Mesendoderm (in vitro differentiated cells): ENCODE measurements at regions not wholly inside any gene's neighbourhood (a gene's known extent, or its start where the extent isn't known, plus 50 kb on each side); places are given as distances from the start of the nearest gene placed in this dataset.

Experiments
- DNase-seq: peaks from one replicate; pipeline ENCODE4 v3.0.0; 2013
- H2AK5ac ChIP-seq: 2 replicates; pipeline ENCODE4 v1.6.1; 2013; ENCODE audit warnings: low read length, inconsistent platforms
- H2BK120ac ChIP-seq: 2 replicates; pipeline ENCODE4 v1.6.1; 2013; ENCODE audit warnings: low read depth, mild to moderate bottlenecking, low read length, moderate library complexity, mixed read lengths
- H2BK15ac ChIP-seq: replicated peaks from 2 replicates; pipeline ENCODE4 v1.6.1; 2013; ENCODE audit warnings: low read depth, mild to moderate bottlenecking, moderate library complexity
- H2BK5ac ChIP-seq: 2 replicates; pipeline ENCODE4 v1.6.1; 2013; ENCODE audit warnings: low read length, inconsistent platforms
- H3K18ac ChIP-seq: 2 replicates; pipeline ENCODE4 v1.6.1; 2013; ENCODE audit warnings: mild to moderate bottlenecking, low read length, mixed read lengths
- H3K23ac ChIP-seq: one replicate; pipeline ENCODE4 v1.6.1; 2013; ENCODE audit warnings: low read length
- H3K27ac ChIP-seq: 2 replicates; pipeline ENCODE4 v1.5.1; 2013; ENCODE audit warnings: low read depth, mild to moderate bottlenecking, inconsistent platforms, low read length, moderate library complexity
- H3K27me3 ChIP-seq: 2 replicates; pipeline ENCODE4 v1.6.1; 2013; ENCODE audit warnings: low read length, control low read depth, mild to moderate bottlenecking, inconsistent platforms; ENCODE audit not compliant: insufficient read depth, poor library complexity
- H3K36me3 ChIP-seq: 2 replicates; pipeline ENCODE4 v1.6.1; 2013; ENCODE audit warnings: low read length, inconsistent platforms; ENCODE audit not compliant: control insufficient read depth, insufficient read depth
- H3K4ac ChIP-seq: one replicate; pipeline ENCODE4 v1.6.1; 2013; ENCODE audit warnings: low read depth, mild to moderate bottlenecking, low read length, moderate library complexity
- H3K4me1 ChIP-seq: 2 replicates; pipeline ENCODE4 v1.6.1; 2013; ENCODE audit warnings: low read depth, low read length, inconsistent platforms; ENCODE audit not compliant: control insufficient read depth
- H3K4me2 ChIP-seq: 2 replicates; pipeline ENCODE4 v1.6.1; 2013; ENCODE audit warnings: low read length
- H3K4me3 ChIP-seq: 2 replicates; pipeline ENCODE4 v1.5.1; 2013; ENCODE audit warnings: mild to moderate bottlenecking, low read length
- H3K56ac ChIP-seq: one replicate; pipeline ENCODE4 v1.6.1; 2013; ENCODE audit warnings: low read length
- H3K79me1 ChIP-seq: 2 replicates; pipeline ENCODE4 v1.6.1; 2013; ENCODE audit warnings: low read length, inconsistent platforms
- H3K79me2 ChIP-seq: 2 replicates; pipeline ENCODE4 v1.6.1; 2013; ENCODE audit warnings: mild to moderate bottlenecking, low read length; ENCODE audit not compliant: control insufficient read depth, insufficient read depth
- H3K9ac ChIP-seq: 2 replicates; pipeline ENCODE4 v1.6.1; 2013; ENCODE audit warnings: low read length, inconsistent platforms
- H4K5ac ChIP-seq: one replicate; pipeline ENCODE4 v1.6.1; 2013; ENCODE audit warnings: low read length
- H4K8ac ChIP-seq: one replicate; pipeline ENCODE4 v1.6.1; 2013; ENCODE audit warnings: low read depth, mild to moderate bottlenecking, control low read depth, low read length, moderate library complexity
- WGBS: extraction: QIAGEN DNeasy Blood & Tissue Kit; methylation state at CpG from one replicate; pipeline ENCODE4 v1.1.7; 2013; ENCODE audit warnings: low lambda C conversion rate, missing lambda C conversion rate; ENCODE audit not compliant: insufficient coverage; ENCODE audit errors: extremely low coverage; 5-methylcytosine and 5-hydroxymethylcytosine counted together

DNA sequence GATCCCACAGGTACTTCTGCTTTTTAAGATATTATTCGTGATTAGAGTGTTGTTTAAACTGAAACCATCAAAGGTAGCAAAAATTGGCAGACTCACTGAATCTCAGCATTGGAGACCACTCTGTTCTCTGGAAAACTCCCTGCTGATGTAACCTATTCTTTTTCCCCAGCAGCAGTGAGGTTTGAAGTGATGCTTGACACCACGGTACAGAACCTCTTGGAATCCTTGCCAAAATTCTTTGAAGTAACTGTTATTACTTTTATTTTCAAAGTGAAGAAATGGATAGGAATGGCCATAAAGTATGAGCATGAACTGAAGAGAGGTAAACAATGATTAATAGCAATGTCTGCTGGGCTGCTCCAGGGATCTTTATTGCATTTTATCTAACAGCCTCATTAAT, 66.4 kb upstream of the KL start:
- H3K4ac ChIP-seq, result no peak overlapping the region
- H3K9ac ChIP-seq, result no peak overlapping the region
- H3K23ac ChIP-seq, result no peak overlapping the region
- H3K18ac ChIP-seq, result no peak overlapping the region
- no peak overlapping the region for H2AK5ac ChIP-seq
- no peaks in the 10 kb centered on the region for H3K79me2 ChIP-seq
- H2BK15ac ChIP-seq, result no peak overlapping the region
- no peaks in the 10 kb centered on the region for H3K27me3 ChIP-seq
- H3K4me2 ChIP-seq, result no peak overlapping the region
- H3K56ac ChIP-seq, result no peak overlapping the region
- H4K5ac ChIP-seq, result no peak overlapping the region
- no CpG with 5 or more reads among the region's 2 CpGs for WGBS
- no peak overlapping the region for H4K8ac ChIP-seq
- H3K4me1 ChIP-seq, result no peaks in the 10 kb centered on the region
- H3K36me3 ChIP-seq, result no peaks in the 10 kb centered on the region
- H2BK120ac ChIP-seq, result no peak overlapping the region
- no peak overlapping the region for H3K4me3 ChIP-seq
- no peaks in the 10 kb centered on the region for H3K79me1 ChIP-seq
- H2BK5ac ChIP-seq, result no peak overlapping the region
- H3K27ac ChIP-seq, result no peak overlapping the region
- DNase-seq, result no peak

DNA sequence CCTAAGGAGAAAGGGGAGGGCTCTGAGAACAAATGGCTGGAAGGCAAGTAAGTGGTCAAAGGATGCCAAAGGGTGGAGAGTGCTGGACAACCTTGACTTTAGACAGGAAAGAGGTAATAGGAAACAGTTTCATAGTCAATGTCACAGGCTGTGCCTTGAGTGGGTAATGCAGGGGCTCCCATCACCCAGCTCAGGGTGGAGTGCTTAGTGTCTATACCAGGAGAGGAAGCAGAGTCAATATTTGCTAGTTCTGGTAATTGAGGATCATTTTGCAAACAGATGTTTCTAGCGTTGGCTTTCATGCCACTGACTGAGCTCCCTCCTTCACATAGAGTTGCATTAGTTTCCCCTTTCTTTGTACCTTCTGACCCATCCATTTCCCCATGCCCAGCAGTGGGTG, 64.6 kb upstream of the KL start:
- H3K9ac ChIP-seq, result no peak overlapping the region
- no CpG with 5 or more reads among the region's 1 CpG for WGBS

DNA sequence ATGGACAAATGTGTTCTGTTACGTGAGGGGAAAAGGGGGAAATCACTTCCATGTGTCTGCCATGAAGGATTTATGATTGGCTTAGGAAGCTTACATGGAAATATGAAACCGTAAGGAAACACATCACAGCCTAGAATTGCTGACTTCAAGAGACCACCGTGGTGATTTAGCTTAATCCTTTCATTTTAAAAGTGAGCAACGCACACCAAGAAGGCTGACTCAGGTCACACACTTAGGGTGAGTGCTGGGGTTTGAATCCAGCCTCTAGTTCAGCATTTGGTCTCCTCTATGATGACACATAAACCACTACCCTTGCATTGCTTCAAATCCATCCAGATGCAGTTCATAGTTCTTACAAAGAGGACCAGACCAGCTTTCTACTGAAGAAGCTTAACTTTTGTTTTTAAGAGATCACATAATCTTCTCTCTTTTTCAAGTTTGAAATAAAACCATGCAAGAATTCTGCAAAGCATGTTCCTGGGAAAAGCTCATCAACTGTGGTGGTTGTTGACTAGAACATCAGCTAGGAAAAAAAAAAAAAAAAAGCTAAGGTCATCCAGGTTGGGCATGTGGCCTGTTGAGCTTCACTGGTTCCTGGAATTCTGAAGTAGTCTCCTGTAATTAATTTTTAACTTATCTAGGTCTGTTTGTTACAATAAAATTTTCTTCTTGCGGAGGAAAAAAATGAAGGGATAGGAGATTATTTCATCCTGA, 60.2 kb upstream of the KL start:
- Histone ChIP-seq H3K27me3 (no peaks in the 10 kb centered on the region), H3K4me1 (no peaks in the 10 kb centered on the region), H3K4me2 (no peak overlapping the region), H3K36me3 (no peaks in the 10 kb centered on the region), H3K9ac (no peak overlapping the region), H2BK15ac (no peak overlapping the region), H3K23ac (no peak overlapping the region), H3K4me3 (no peak overlapping the region), H2BK120ac (no peak overlapping the region), H3K4ac (no peak overlapping the region), H3K79me2 (no peaks in the 10 kb centered on the region), H3K79me1 (no peaks in the 10 kb centered on the region), H4K8ac (no peak overlapping the region), H2BK5ac (no peak overlapping the region), H2AK5ac (no peak overlapping the region), H3K27ac (no peak overlapping the region), H3K18ac (no peak overlapping the region), H4K5ac (no peak overlapping the region), H3K56ac (no peak overlapping the region)
- no peak for DNase-seq
- no CpG with 5 or more reads among the region's 5 CpGs for WGBS

More for the DNA sequence above, 64.6 kb upstream of the KL start:
- no peak overlapping the region for H2BK15ac ChIP-seq
- H3K27me3 ChIP-seq, result no peaks in the 10 kb centered on the region
- H2BK5ac ChIP-seq, result no peak overlapping the region
- no peaks in the 10 kb centered on the region for H3K4me1 ChIP-seq
- no peak overlapping the region for H4K5ac ChIP-seq
- H3K36me3 ChIP-seq, result no peaks in the 10 kb centered on the region
- no peak overlapping the region for H3K56ac ChIP-seq
- H3K23ac ChIP-seq, result no peak overlapping the region
- H3K4ac ChIP-seq, result no peak overlapping the region
- H3K79me2 ChIP-seq, result no peaks in the 10 kb centered on the region
- H2AK5ac ChIP-seq, result no peak overlapping the region
- no peak for DNase-seq
- H3K27ac ChIP-seq, result no peak overlapping the region
- H3K4me3 ChIP-seq, result no peak overlapping the region
- H3K18ac ChIP-seq, result no peak overlapping the region
- H3K79me1 ChIP-seq, result no peaks in the 10 kb centered on the region
- H3K4me2 ChIP-seq, result no peak overlapping the region
- H2BK120ac ChIP-seq, result no peak overlapping the region
- no peak overlapping the region for H4K8ac ChIP-seq

DNA sequence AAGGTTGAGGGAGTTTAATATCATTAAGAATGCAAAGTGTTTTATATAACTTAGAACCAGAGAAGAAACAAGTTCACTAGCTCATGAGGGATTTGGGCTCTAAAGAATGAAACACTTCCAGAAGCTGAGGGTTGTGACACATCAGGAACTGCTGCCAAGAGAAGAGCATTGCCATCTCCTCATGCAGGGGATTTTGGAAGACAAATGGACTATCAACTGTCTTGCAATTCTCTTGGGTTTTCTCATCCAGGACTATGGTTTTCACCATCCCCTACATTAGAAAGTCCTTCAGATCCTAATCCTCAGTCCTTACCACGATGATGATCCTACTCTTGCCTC, 59.7 kb upstream of the KL start:
- Histone ChIP-seq H2BK5ac (no peak overlapping the region), H4K8ac (no peak overlapping the region), H2BK15ac (no peak overlapping the region), H3K18ac (no peak overlapping the region), H3K79me2 (no peaks in the 10 kb centered on the region), H3K4me3 (no peak overlapping the region), H3K4me1 (no peaks in the 10 kb centered on the region), H2BK120ac (no peak overlapping the region), H3K79me1 (no peaks in the 10 kb centered on the region), H3K56ac (no peak overlapping the region), H3K9ac (no peak overlapping the region), H3K4me2 (no peak overlapping the region), H3K36me3 (no peaks in the 10 kb centered on the region), H3K4ac (no peak overlapping the region), H2AK5ac (no peak overlapping the region), H3K27ac (no peak overlapping the region), H3K23ac (no peak overlapping the region), H3K27me3 (no peaks in the 10 kb centered on the region), H4K5ac (no peak overlapping the region)
- WGBS, result no CpG with 5 or more reads among the region's 1 CpG
- DNase-seq, result no peak

DNA sequence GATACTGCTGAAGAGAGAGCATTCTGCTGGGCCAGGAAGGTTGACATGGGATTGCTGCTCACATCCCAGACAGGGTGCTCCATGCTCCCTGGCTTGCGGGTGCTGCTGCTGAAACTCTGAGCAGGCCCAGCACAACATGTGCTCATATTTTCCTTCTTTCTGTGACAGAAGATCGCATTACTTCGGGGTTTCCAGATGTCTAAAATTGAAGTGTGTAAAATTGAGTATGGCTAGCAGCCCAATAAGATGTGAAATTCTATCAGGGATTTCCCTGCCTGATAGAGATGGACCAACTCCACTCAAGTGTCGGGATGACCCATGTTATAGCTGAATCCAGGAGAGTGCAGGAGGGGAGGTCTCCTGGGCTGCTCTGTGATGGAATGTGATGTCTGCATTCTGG, 55.6 kb upstream of the KL start:
- Histone ChIP-seq H3K4me1 (no peaks in the 10 kb centered on the region), H4K5ac (no peak overlapping the region), H2BK120ac (no peak overlapping the region), H2AK5ac (no peak overlapping the region), H2BK5ac (no peak overlapping the region), H3K4me3 (no peak overlapping the region), H3K79me1 (no peaks in the 10 kb centered on the region), H3K79me2 (no peaks in the 10 kb centered on the region), H3K27me3 (no peaks in the 10 kb centered on the region), H3K56ac (no peak overlapping the region), H2BK15ac (no peak overlapping the region), H3K9ac (no peak overlapping the region), H3K4ac (no peak overlapping the region), H3K23ac (no peak overlapping the region), H4K8ac (no peak overlapping the region), H3K27ac (no peak overlapping the region), H3K4me2 (no peak overlapping the region), H3K36me3 (no peaks in the 10 kb centered on the region), H3K18ac (no peak overlapping the region)
- WGBS, result no CpG with 5 or more reads among the region's 4 CpGs
- no peak for DNase-seq

DNA sequence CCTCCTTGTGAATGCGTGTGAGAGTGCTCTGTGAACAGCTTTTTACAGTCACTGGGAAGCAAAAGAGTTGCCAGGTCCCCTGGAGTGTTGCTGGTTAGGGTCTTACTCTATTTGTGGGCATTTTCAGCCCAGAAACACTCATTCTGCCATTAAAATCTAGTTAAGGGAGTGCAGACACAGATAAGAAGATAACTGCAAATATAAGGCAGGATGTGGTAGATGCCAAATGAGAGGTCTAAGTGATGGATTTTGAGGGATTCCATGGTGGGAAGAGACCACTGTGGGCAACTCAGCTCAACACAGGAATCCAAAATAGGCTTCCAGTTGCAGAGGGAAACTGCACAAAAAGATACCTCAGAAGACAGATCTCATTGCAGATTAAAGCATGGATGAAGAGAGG, 54.5 kb upstream of the KL start:
- no peak overlapping the region for H2BK5ac ChIP-seq
- H4K5ac ChIP-seq, result no peak overlapping the region
- no CpG with 5 or more reads among the region's 1 CpG for WGBS
- no peak overlapping the region for H3K9ac ChIP-seq
- H2AK5ac ChIP-seq, result no peak overlapping the region
- H3K4ac ChIP-seq, result no peak overlapping the region
- no peaks in the 10 kb centered on the region for H3K4me1 ChIP-seq
- DNase-seq, result no peak
- no peaks in the 10 kb centered on the region for H3K27me3 ChIP-seq
- H4K8ac ChIP-seq, result no peak overlapping the region
- H3K36me3 ChIP-seq, result no peaks in the 10 kb centered on the region
- H3K4me2 ChIP-seq, result no peak overlapping the region
- H2BK120ac ChIP-seq, result no peak overlapping the region
- no peaks in the 10 kb centered on the region for H3K79me1 ChIP-seq
- H3K27ac ChIP-seq, result no peak overlapping the region
- H3K18ac ChIP-seq, result no peak overlapping the region
- no peak overlapping the region for H2BK15ac ChIP-seq
- no peaks in the 10 kb centered on the region for H3K79me2 ChIP-seq
- no peak overlapping the region for H3K56ac ChIP-seq
- no peak overlapping the region for H3K4me3 ChIP-seq
- H3K23ac ChIP-seq, result no peak overlapping the region
